HG03521 (cell line): ENCODE measurements at regions not wholly inside any gene's neighbourhood (a gene's known extent, or its start where the extent isn't known, plus 50 kb on each side); places are given as distances from the start of the nearest gene placed in this dataset.

ENCODE experiments used
- ATAC-seq: cut with Tn5 transposase; IDR thresholded peaks from one replicate; pipeline ENCODE4 v1.9.1; 2021; ENCODE audit warnings: mild to moderate bottlenecking, moderate library complexity; ENCODE audit not compliant: unreplicated experiment

DNA sequence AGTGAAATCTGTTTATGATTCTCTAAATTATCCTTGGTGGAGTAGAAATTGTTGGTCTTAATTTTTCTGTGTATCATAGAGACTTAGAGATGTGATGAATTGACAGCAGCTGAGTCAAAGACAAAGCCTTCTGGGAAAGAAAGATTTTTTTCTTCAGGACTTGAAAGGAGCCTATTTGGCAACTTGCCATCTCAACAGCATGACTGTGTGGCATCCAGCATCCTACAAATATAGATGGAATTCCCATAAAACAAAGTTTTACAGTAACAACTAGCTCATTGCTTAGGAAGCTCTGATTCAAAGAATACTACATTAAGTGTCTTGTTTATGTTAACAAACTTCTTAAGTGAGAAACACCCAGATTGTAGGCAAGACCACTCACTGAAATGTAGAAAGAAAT, 79.2 kb upstream of the SETBP1 start:
- ATAC-seq, result no peak

DNA sequence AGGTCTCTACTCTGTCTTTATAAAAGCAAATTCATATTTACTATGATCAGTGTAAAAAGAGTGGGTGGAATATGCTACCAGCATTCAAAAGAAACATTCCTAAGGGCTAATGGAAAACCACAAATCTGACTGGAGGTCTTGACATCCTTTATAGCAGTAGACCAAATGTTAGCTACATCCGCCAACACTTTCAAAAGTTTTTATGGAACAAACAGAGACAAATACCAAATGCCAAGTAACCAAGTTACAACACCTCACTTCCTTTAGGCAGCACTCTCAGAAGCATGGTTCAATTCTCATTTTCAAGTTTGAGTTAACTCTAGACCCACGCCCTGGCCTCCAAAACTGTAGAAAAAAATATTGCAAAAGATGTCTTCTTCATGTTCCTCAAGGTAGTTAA, 78.3 kb upstream of the SETBP1 start:
- no peak for ATAC-seq

DNA sequence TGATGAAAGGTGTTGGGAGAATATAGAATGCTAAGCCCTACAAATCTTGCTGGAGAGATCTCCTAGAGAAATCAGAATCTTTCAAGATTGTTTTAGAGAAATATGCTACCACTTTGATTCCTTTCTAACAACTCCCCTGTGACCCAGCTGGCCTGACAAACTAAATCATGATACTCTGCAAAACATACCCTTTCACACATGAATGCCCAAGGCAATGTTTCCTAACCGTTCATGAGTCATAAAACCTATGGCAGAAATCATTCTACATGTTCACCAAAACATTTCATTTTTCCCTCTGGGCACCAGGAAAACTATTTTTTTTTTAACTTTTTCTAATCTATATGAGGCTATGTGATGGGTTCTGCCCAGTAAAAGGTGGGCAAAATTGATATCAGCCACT, 77.8 kb upstream of the SETBP1 start:
- ATAC-seq, result no peak

DNA sequence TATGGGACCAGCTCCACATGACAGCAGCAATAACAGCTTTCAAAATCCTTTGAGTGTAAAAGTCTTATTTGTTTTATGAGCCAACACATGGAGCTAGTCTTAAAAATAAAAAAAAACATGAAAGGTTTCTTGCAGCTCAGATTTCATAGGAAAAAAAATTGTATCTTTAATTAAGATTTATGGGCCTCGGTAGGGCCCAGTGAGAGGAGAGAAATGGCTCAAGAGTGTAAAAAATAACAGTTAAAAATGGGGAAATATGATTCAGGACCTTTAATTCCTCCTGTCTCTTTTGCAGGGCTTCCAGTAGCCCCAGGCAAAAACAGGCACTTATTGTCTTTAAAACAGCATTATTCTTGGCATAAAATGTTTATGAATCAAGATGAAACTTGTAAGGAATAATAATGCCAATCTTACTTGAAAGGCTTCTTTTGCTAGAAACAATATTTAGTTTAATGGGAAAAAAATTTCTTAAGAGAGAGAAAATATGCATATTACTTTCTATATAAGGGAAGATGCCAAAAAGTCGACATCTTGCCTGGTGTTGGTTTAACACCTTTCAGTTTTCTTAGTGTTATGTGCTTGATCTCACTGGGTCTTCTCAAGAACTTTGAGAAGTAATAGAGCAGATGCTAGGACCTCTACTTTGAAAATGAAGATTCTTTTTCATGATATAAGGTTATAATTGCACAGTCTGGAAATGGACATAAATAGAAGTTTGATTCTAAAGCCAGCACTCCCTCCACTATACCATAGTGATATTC, 71.3 kb upstream of the SETBP1 start:
- no peak for ATAC-seq

DNA sequence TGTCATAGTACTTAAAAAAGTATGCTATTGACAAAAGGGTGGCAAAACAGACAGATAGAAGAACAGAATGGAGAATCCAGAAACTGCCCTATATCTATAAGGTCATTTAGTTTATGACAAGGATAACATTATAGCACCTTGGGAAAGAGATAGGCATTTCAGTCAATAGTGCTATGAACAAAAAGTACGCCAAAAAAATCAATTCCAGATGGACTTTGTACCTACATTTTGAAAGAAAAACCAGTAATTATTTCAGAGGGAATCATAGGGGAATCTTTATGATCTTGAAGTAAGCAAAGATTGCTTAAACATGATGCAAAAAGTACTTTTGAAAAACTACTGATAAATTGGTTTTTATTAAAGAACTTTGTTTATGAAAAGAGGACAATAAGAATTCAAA, 59.9 kb upstream of the SETBP1 start:
- ATAC-seq, result no peak

DNA sequence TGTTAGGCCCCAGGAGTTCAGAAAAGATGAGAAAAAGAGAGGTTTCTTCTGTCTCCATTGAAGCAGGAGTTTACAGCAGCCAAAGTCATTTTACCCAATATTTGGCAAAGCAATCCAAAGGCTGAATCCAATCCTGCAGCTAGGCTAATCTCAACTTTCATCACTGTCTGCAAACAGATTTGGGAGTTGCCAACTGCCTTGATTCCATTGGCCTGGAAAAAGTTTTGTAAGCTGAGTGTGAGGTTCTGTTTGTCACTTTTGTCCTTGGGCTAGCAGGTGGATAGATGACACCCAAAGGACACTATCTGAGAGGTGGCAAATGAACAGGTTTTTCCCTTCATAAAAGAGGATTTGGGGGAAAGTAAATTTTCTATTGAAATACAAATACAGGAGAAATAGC, 56.6 kb upstream of the SETBP1 start:
- no peak for ATAC-seq

DNA sequence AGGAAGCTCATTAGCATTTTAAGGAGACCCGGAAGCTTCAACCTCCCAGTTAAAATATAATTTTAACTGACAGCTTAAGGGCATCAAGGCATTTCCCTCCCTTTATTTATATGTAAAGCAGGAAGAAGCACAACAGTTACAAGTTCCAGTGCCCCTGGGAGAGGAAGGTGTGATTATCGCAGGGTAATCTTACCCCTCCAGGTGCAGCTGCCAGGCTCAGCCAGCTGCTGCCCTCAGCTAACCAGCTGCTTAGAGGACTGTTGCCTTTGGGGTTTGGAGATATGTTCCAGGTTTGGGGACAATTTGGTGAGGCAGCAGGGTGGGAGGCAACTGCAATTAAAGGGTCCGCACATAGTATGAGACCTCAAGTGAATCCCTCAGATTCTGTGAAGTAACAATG, 55.3 kb upstream of the SETBP1 start:
- no peak for ATAC-seq

DNA sequence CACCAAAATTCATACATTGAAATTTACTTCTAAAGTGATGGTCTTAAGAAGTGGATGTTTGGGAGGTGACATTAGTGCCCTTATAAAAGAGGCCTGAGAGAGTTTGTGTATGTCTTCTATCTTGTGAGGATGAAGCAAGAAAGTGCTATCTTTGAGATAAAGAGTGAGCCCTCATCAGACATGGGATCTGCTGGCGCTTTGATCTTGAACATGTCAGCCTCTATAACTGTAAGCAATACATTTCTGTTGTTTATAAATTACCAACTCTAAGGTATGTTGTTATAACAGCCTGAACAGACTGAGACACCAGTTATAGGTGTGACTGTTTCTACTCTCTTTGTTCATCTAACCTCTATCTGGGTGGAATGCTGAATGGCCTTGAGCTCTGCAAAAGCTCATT, 54.5 kb upstream of the SETBP1 start:
- ATAC-seq, result no peak

DNA sequence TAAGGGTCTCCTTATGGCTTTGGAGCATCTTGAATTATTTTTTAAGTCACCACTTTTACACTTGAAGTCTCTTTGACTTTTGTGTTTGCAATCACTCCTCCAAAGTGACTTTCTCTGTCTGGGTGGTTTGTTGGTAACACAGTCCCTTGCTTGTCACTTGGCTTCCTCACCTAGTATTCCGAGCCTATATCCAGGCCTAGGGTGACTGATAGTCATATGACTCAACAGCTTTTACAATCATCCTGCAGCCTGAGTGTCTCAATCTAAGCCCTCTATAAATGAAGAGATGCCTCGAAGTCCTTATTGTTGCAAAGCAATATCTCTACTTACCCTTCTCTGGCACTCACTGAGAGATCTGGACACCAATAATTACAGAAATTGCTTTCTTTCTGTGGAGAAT, 53.9 kb upstream of the SETBP1 start:
- no peak for ATAC-seq

DNA sequence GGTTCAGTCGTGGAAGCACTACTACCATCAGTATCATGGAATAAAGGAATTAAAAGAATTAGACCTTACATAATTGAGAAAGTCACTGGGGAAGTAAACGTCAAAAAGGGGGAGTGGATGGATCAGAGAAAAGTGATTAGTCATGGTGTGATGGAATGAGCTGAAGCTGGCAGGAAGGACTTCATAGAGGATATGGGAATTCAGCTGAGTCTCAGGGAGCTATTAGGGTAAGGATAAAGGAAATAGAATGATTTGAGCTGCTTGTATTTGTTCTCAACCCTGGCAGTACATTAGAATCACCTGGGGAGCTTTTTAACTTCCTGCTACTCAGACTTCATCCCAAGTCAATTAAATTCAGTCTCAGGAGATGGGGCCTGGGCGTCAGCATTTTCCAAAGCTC, 53.4 kb upstream of the SETBP1 start:
- no peak for ATAC-seq

DNA sequence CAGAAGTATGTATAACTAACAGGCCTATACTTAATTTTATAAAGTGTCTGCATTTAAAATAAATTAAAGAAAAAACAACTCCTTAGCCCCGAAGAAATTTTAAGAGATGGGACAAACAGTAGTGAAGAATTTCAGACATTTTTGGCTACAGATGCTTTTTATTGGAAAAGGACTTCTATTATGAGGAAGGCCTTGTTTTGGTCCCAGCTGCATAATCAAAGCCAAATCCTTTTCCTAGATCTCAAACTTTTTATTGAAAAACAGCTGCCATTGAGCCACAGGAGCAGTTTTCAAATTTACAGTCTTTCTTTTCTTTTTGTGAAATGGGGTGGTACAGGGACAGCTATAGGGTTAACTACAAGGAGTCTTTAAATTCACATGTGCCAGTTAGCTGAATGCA, 51.3 kb upstream of the SETBP1 start:
- no peak for ATAC-seq

DNA sequence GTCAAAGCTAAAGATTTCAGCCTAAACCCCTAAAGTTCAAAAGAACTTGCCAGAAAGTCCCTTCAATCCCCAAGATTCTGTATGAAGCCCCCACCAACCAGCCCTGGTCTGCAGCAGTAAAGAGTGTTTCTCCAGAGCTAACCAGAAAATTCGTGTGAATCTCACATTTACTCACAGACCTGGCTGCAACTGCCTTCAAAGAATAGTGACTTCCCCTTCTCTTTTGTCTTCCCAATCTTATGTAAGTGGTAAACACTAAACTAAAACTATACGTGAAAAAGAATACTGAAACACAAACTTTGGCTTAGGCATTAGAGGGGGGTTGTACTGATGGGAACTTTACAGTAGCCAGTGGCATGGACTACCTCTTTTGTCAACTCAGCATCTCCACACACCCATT, 50.6 kb upstream of the SETBP1 start:
- no peak for ATAC-seq
